ENCODE measurements at regions not wholly inside any gene's neighbourhood (a gene's known extent, or its start where the extent isn't known, plus 50 kb on each side); places are given as distances from the start of the nearest gene placed in this dataset.

GRCh38 chr9:90090997-90091396, 486.2 kb downstream of the GADD45G start:
- H3K27ac ChIP-seq (ENCODE audit: insufficient read depth, low read depth, low read length, poor library complexity, severe bottlenecking): no peak overlapping the region
- H3K27me3 ChIP-seq (ENCODE audit: control insufficient read depth, insufficient read depth, low read length, poor library complexity, severe bottlenecking): no peaks in the 10 kb centered on the region
- no peaks in the 10 kb centered on the region for H3K9me3 ChIP-seq (ENCODE audit: control insufficient read depth, low read length)
- H3K4me3 ChIP-seq (ENCODE audit: insufficient read depth, low read depth, low read length): no peak overlapping the region
- 97 to 98% methylated on average over 3 to 4 of the region's 4 CpGs for WGBS, 2 experiments
- H3K36me3 ChIP-seq (ENCODE audit: control insufficient read depth, insufficient read depth, low read length): no peaks in the 10 kb centered on the region
- no peaks in the 10 kb centered on the region for H3K4me1 ChIP-seq (ENCODE audit: control insufficient read depth, insufficient read depth, low read length)

GRCh38 chr9:90092508-90092907, 487.7 kb downstream of the GADD45G start:
- Histone ChIP-seq H3K4me3 (ENCODE audit: insufficient read depth, low read depth, low read length) (no peak overlapping the region), H3K27me3 (ENCODE audit: control insufficient read depth, insufficient read depth, low read length, poor library complexity, severe bottlenecking) (no peaks in the 10 kb centered on the region), H3K36me3 (ENCODE audit: control insufficient read depth, insufficient read depth, low read length) (no peaks in the 10 kb centered on the region), H3K4me1 (ENCODE audit: control insufficient read depth, insufficient read depth, low read length) (no peaks in the 10 kb centered on the region), H3K9me3 (ENCODE audit: control insufficient read depth, low read length) (no peaks in the 10 kb centered on the region), H3K27ac (ENCODE audit: insufficient read depth, low read depth, low read length, poor library complexity, severe bottlenecking) (no peak overlapping the region)
- 88 to 94% methylated on average over 4 of the region's 4 CpGs for WGBS, 2 experiments

GRCh38 chr9:90095682-90096081, 490.9 kb downstream of the GADD45G start:
- Histone ChIP-seq H3K4me3 (ENCODE audit: insufficient read depth, low read depth, low read length) (no peak overlapping the region), H3K9me3 (ENCODE audit: control insufficient read depth, low read length) (no peaks in the 10 kb centered on the region), H3K36me3 (ENCODE audit: control insufficient read depth, insufficient read depth, low read length) (no peaks in the 10 kb centered on the region), H3K27ac (ENCODE audit: insufficient read depth, low read depth, low read length, poor library complexity, severe bottlenecking) (no peak overlapping the region), H3K27me3 (ENCODE audit: control insufficient read depth, insufficient read depth, low read length, poor library complexity, severe bottlenecking) (no peaks in the 10 kb centered on the region), H3K4me1 (ENCODE audit: control insufficient read depth, insufficient read depth, low read length) (no peaks in the 10 kb centered on the region)
- WGBS, 2 experiments: 80 to 82% methylated on average over 11 of the region's 11 CpGs

GRCh38 chr9:90097237-90097636, 492.4 kb downstream of the GADD45G start:
- no peak overlapping the region for H3K4me3 ChIP-seq (ENCODE audit: insufficient read depth, low read depth, low read length)
- no peak overlapping the region for H3K27ac ChIP-seq (ENCODE audit: insufficient read depth, low read depth, low read length, poor library complexity, severe bottlenecking)
- H3K36me3 ChIP-seq (ENCODE audit: control insufficient read depth, insufficient read depth, low read length): no peaks in the 10 kb centered on the region
- H3K9me3 ChIP-seq (ENCODE audit: control insufficient read depth, low read length): no peaks in the 10 kb centered on the region
- 90 to 94% methylated on average over 7 of the region's 7 CpGs for WGBS, 2 experiments
- H3K27me3 ChIP-seq (ENCODE audit: control insufficient read depth, insufficient read depth, low read length, poor library complexity, severe bottlenecking): no peaks in the 10 kb centered on the region
- H3K4me1 ChIP-seq (ENCODE audit: control insufficient read depth, insufficient read depth, low read length): no peaks in the 10 kb centered on the region

- no peaks in the 10 kb centered on the region for H3K9me3 ChIP-seq (ENCODE audit: control insufficient read depth, low read length)
- no peaks in the 10 kb centered on the region for H3K4me1 ChIP-seq (ENCODE audit: control insufficient read depth, insufficient read depth, low read length)
- no peak overlapping the region for H3K4me3 ChIP-seq (ENCODE audit: insufficient read depth, low read depth, low read length)
- no peaks in the 10 kb centered on the region for H3K27me3 ChIP-seq (ENCODE audit: control insufficient read depth, insufficient read depth, low read length, poor library complexity, severe bottlenecking)
- WGBS, 2 experiments: 87 to 88% methylated on average over 10 of the region's 10 CpGs
- H3K36me3 ChIP-seq (ENCODE audit: control insufficient read depth, insufficient read depth, low read length): no peaks in the 10 kb centered on the region
- H3K27ac ChIP-seq (ENCODE audit: insufficient read depth, low read depth, low read length, poor library complexity, severe bottlenecking): no peak overlapping the region
Measured at GRCh38 chr9:90098408-90098807, 493.6 kb downstream of the GADD45G start.

- Histone ChIP-seq H3K4me1 (ENCODE audit: control insufficient read depth, insufficient read depth, low read length) (no peaks in the 10 kb centered on the region), H3K27me3 (ENCODE audit: control insufficient read depth, insufficient read depth, low read length, poor library complexity, severe bottlenecking) (no peaks in the 10 kb centered on the region), H3K36me3 (ENCODE audit: control insufficient read depth, insufficient read depth, low read length) (no peaks in the 10 kb centered on the region), H3K27ac (ENCODE audit: insufficient read depth, low read depth, low read length, poor library complexity, severe bottlenecking) (no peak overlapping the region), H3K4me3 (ENCODE audit: insufficient read depth, low read depth, low read length) (no peak overlapping the region), H3K9me3 (ENCODE audit: control insufficient read depth, low read length) (no peaks in the 10 kb centered on the region)
- WGBS, 2 experiments: 77 to 90% methylated on average over 9 of the region's 9 CpGs
Measured at GRCh38 chr9:90099262-90099963, 494.6 kb downstream of the GADD45G start.

- H3K36me3 ChIP-seq (ENCODE audit: control insufficient read depth, insufficient read depth, low read length): no peaks in the 10 kb centered on the region
- H3K4me1 ChIP-seq (ENCODE audit: control insufficient read depth, insufficient read depth, low read length): no peaks in the 10 kb centered on the region
- no peak overlapping the region for H3K27ac ChIP-seq (ENCODE audit: insufficient read depth, low read depth, low read length, poor library complexity, severe bottlenecking)
- H3K9me3 ChIP-seq (ENCODE audit: control insufficient read depth, low read length): no peaks in the 10 kb centered on the region
- WGBS, 2 experiments: 76 to 79% methylated on average over 3 of the region's 3 CpGs
- no peaks in the 10 kb centered on the region for H3K27me3 ChIP-seq (ENCODE audit: control insufficient read depth, insufficient read depth, low read length, poor library complexity, severe bottlenecking)
- H3K4me3 ChIP-seq (ENCODE audit: insufficient read depth, low read depth, low read length): no peak overlapping the region
Measured at GRCh38 chr9:90100014-90100413, 495.2 kb downstream of the GADD45G start.

GRCh38 chr9:90102292-90102901, 497.6 kb downstream of the GADD45G start:
- no peaks in the 10 kb centered on the region for H3K36me3 ChIP-seq (ENCODE audit: control insufficient read depth, insufficient read depth, low read length)
- 30 to 32% methylated on average over 6 of the region's 6 CpGs for WGBS, 2 experiments
- no peaks in the 10 kb centered on the region for H3K4me1 ChIP-seq (ENCODE audit: control insufficient read depth, insufficient read depth, low read length)
- no peak overlapping the region for H3K27ac ChIP-seq (ENCODE audit: insufficient read depth, low read depth, low read length, poor library complexity, severe bottlenecking)
- H3K27me3 ChIP-seq (ENCODE audit: control insufficient read depth, insufficient read depth, low read length, poor library complexity, severe bottlenecking): no peaks in the 10 kb centered on the region
- no peak overlapping the region for H3K4me3 ChIP-seq (ENCODE audit: insufficient read depth, low read depth, low read length)
- no peaks in the 10 kb centered on the region for H3K9me3 ChIP-seq (ENCODE audit: control insufficient read depth, low read length)

GRCh38 chr9:90103771-90104170, 499.0 kb downstream of the GADD45G start:
- no peaks in the 10 kb centered on the region for H3K36me3 ChIP-seq (ENCODE audit: control insufficient read depth, insufficient read depth, low read length)
- H3K27me3 ChIP-seq (ENCODE audit: control insufficient read depth, insufficient read depth, low read length, poor library complexity, severe bottlenecking): no peaks in the 10 kb centered on the region
- H3K4me3 ChIP-seq (ENCODE audit: insufficient read depth, low read depth, low read length): no peak overlapping the region
- H3K27ac ChIP-seq (ENCODE audit: insufficient read depth, low read depth, low read length, poor library complexity, severe bottlenecking): no peak overlapping the region
- H3K4me1 ChIP-seq (ENCODE audit: control insufficient read depth, insufficient read depth, low read length): no peaks in the 10 kb centered on the region
- H3K9me3 ChIP-seq (ENCODE audit: control insufficient read depth, low read length): no peaks in the 10 kb centered on the region

GRCh38 chr9:90105773-90106172, 501.0 kb downstream of the GADD45G start:
- WGBS, 2 experiments: 91 to 100% methylated on average over 1 of the region's 1 CpG
- Histone ChIP-seq H3K4me1 (ENCODE audit: control insufficient read depth, insufficient read depth, low read length) (no peaks in the 10 kb centered on the region), H3K4me3 (ENCODE audit: insufficient read depth, low read depth, low read length) (no peak overlapping the region), H3K27me3 (ENCODE audit: control insufficient read depth, insufficient read depth, low read length, poor library complexity, severe bottlenecking) (no peaks in the 10 kb centered on the region), H3K36me3 (ENCODE audit: control insufficient read depth, insufficient read depth, low read length) (no peaks in the 10 kb centered on the region), H3K9me3 (ENCODE audit: control insufficient read depth, low read length) (no peaks in the 10 kb centered on the region), H3K27ac (ENCODE audit: insufficient read depth, low read depth, low read length, poor library complexity, severe bottlenecking) (no peak overlapping the region)
